Ishikawa (cell line): ENCODE measurements at regions not wholly inside any gene's neighbourhood (a gene's known extent, or its start where the extent isn't known, plus 50 kb on each side); places are given as distances from the start of the nearest gene placed in this dataset.

Experiments
- CEBPB ChIP-seq: IDR thresholded peaks from 2 replicates; pipeline ENCODE4 v1.6.1; 2012
- CREB1 ChIP-seq: IDR thresholded peaks from 2 replicates; pipeline ENCODE4 v1.6.1; 2012; ENCODE audit warnings: low read depth
- EGR1 ChIP-seq: IDR thresholded peaks from 2 replicates; pipeline ENCODE4 v1.6.1; 2012
- EP300 ChIP-seq: IDR thresholded peaks from 2 replicates; pipeline ENCODE4 v1.6.1; 2012; ENCODE audit warnings: borderline replicate concordance
- NFIC ChIP-seq: IDR thresholded peaks from 2 replicates; pipeline ENCODE4 v1.6.1; 2012
- RAD21 ChIP-seq: IDR thresholded peaks from 2 replicates; pipeline ENCODE4 v1.6.1; 2012; ENCODE audit warnings: low read depth
- REST ChIP-seq: IDR thresholded peaks from 2 replicates; pipeline ENCODE4 v1.6.1; 2012; ENCODE audit warnings: low read depth, mild to moderate bottlenecking
- TAF1 ChIP-seq: IDR thresholded peaks from 2 replicates; pipeline ENCODE4 v1.6.1; 2012; ENCODE audit warnings: low read depth, mild to moderate bottlenecking
- ZBTB7A ChIP-seq: IDR thresholded peaks from 2 replicates; pipeline ENCODE4 v1.6.1; 2012; ENCODE audit warnings: low read depth
- TF ChIP-seq, protein P1 (sequence below): IDR thresholded peaks from 2 replicates; pipeline ENCODE4 v1.6.1; 2012
- TF ChIP-seq, protein P2 (sequence below): IDR thresholded peaks from 2 replicates; pipeline ENCODE4 v1.6.1; 2012

- TF ChIP-seq CEBPB (no peak), RAD21 (no peak), CREB1 (no peak), NFIC (no peak), ZBTB7A (no peak), TAF1 (no peak), REST (no peak), EGR1 (no peak), EP300 (no peak)
- TF ChIP-seq, protein P1, sequence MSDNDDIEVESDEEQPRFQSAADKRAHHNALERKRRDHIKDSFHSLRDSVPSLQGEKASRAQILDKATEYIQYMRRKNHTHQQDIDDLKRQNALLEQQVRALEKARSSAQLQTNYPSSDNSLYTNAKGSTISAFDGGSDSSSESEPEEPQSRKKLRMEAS: no peak
- TF ChIP-seq, protein P2, sequence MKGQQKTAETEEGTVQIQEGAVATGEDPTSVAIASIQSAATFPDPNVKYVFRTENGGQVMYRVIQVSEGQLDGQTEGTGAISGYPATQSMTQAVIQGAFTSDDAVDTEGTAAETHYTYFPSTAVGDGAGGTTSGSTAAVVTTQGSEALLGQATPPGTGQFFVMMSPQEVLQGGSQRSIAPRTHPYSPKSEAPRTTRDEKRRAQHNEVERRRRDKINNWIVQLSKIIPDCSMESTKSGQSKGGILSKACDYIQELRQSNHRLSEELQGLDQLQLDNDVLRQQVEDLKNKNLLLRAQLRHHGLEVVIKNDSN: no peak
These were observed 1152.0 kb upstream of the B3GALT2 start for GRCh38 chr1:194338241-194338948.
